GM18505 (cell line): ENCODE measurements at regions not wholly inside any gene's neighbourhood (a gene's known extent, or its start where the extent isn't known, plus 50 kb on each side); places are given as distances from the start of the nearest gene placed in this dataset.

Experiments
- ATAC-seq: cut with Tn5 transposase; IDR thresholded peaks from one replicate; pipeline ENCODE4 v1.9.1; 2021; ENCODE audit not compliant: unreplicated experiment
- POLR2A ChIP-seq: IDR thresholded peaks from 4 replicates; pipeline ENCODE4 v1.6.1; 2011; ENCODE audit warnings: borderline replicate concordance; ENCODE audit not compliant: insufficient read depth, insufficient read length; ENCODE audit errors: extremely low read depth

DNA sequence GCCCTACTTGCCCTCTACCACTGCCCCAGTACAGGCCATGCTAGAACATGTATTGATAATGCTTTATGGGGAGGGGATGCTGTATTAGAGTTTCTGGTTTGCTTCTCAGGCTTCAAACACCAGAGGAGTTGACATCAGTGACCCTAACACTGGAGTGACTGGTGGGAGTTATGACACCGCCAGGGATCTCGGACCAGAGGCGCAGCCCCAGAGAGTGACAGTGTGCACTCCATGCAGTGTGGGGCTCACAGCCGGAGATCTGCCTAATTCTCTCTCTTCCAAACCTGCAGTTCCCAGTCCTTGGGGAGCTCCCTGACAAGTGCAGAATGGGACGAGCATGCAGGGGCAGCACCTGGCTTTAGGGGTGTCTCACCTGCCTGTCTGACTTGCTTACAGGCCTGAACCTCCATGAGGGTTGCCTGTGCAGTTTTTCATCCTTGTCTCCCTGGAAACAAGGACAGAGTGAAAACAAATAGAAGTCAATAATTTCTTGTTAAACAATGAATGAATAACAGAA is 244.9 kb upstream of the MYT1L start:
- no peak for ATAC-seq
- no peak for TF ChIP-seq POLR2A

DNA sequence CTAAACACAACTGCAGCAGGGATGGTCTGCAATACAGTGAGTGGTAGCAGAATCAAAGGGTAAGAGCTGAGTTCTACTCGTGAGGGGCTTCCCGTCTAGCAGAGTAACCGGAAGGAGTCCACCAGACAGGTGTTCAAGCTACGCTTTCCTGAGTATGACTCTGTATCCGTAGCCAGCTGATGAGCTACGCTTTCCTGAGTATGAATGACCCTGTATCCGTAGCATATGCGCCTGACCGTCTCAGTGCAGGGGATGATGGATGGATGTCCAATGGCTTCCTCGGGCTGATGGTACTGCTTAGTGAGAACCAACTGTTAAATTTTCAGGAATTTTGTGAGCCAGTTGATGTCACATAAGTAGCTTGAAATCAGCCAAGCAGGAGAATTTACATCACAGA is 244.1 kb upstream of the MYT1L start:
- ATAC-seq = no peak
- TF ChIP-seq POLR2A = no peak

DNA sequence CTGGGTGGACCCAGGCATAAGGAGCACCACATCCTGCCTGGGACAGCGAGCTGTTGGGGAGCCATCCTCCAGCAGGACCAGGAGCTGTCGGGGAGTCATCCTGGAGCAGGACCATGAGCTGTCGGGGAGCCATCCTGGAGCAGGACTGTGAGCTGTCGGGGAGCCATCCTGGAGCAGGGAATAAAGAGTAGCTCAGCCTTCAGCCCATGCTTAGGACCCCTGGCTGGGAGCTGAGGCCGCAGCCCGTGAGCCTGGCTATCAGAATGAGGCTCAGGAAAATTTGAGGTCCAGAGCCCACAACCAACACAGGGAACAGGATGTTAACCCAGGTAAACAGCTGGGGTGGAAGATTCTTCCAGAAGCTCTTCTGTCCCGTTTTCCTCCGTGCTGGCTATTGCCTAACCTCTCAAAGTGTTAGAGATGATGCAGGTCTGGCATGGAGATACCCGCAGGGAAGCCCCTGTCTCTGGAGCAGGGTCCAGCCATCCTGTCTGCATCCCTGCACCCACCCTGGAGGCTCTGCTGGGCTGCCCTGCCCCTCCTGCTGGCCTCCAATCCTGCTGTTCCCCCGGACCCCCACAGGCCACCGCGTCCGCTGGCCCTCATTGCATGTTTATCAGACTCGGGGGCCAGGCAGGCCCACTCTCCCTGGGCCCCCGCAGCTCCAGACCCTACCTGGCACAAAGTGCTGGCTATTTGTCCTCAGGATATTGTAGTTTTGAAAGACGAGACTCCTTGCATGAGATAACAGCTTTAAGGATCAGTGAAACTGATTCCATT is 243.5 kb upstream of the MYT1L start:
- no peak for ATAC-seq
- TF ChIP-seq POLR2A = no peak

- ATAC-seq = no peak
- TF ChIP-seq POLR2A = no peak
These were observed 242.7 kb upstream of the MYT1L start for GRCh38 chr2:2573658-2574293.

- no peak for ATAC-seq
- TF ChIP-seq POLR2A = no peak
These were observed 242.1 kb upstream of the MYT1L start for GRCh38 chr2:2573205-2573604.

DNA sequence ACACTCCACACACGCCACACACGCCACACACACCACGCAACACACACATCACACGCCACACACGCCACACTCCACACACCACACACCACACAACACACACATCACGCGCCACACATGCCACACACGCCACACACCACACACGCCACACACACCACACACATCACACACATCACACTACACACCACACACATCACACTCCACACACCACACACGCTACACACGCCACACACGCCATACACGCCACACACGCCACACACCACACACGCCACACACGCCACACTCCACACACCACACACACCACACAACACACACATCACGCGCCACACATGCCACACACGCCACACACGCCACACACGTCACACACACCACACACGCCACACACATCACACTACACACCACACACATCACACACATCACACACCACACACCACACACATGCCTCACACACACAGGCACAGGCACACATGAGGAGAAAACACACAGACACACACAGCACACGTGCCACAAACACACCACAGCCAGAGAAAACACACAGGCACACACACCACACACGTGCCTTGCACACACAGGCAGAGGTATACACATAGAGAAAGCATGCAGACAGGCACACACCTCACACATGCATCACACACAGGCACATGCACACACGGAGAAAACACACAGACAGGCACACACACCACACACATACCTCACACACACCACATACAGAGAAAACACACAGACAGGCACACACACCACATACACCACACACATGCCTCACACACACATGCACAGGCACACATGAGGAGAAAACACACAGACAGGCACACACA is 241.5 kb upstream of the MYT1L start:
- ATAC-seq = no peak
- no peak for TF ChIP-seq POLR2A

GRCh38 chr2:2571301-2572150 is 240.5 kb upstream of the MYT1L start:
- ATAC-seq = no peak
- no peak for TF ChIP-seq POLR2A

- no peak for TF ChIP-seq POLR2A
- no peak for ATAC-seq
These were observed 239.8 kb upstream of the MYT1L start for GRCh38 chr2:2570871-2571270.

DNA sequence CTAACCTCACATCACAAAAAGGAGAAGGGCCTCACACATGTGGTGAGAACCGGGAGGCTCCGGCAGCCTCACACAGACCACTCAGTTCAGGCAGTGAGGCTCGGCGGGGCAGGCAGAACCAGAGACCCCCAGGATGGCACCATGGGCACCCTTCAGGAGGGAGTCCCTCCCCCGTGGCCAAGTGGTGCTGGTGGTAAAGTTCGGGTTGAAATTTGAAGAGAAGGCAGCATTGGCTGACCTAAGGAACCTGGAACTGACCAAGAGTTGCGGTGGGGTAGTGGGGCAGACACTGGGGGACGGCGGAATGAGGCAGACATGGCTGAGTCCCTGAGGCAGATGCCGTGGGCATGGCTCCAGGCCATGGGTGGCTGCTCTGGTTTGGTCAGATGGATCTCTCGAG is 239.3 kb upstream of the MYT1L start:
- TF ChIP-seq POLR2A = no peak
- no peak for ATAC-seq

- no peak for ATAC-seq
- no peak for TF ChIP-seq POLR2A
These were observed 238.8 kb upstream of the MYT1L start for GRCh38 chr2:2569836-2570235.

- TF ChIP-seq POLR2A = no peak
- no peak for ATAC-seq
These were observed 238.2 kb upstream of the MYT1L start for GRCh38 chr2:2569306-2569705.

DNA sequence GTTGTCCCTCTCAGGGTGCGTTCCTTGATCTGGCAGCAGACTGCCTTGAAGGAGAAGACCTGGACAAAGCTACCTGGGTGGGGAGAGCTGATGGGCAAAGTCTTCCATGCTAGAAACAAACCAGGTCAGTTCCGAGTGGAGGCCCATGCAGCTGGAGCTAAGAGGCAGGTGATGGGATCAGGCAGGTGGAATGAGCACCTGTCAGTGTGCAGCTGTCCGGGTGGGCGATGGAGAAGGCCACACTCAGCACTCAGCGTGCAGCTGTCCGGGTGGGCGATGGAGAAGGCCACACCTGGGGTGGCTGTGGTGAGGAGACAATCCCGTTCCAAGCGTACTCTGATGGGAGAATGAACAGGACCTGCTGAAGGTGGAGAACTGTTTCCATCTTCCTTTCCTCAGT is 237.3 kb upstream of the MYT1L start:
- no peak for ATAC-seq
- no peak for TF ChIP-seq POLR2A

GRCh38 chr2:2567776-2568175 is 236.7 kb upstream of the MYT1L start:
- no peak for ATAC-seq
- TF ChIP-seq POLR2A = no peak
